ENCODE measurements at regions not wholly inside any gene's neighbourhood (a gene's known extent, or its start where the extent isn't known, plus 50 kb on each side); places are given as distances from the start of the nearest gene placed in this dataset.
"Not testable (repeated sequence)": the region's sequence is repeated elsewhere in the genome, so short reads cannot be mapped to it uniquely, and the experiment has no call there.

DNA sequence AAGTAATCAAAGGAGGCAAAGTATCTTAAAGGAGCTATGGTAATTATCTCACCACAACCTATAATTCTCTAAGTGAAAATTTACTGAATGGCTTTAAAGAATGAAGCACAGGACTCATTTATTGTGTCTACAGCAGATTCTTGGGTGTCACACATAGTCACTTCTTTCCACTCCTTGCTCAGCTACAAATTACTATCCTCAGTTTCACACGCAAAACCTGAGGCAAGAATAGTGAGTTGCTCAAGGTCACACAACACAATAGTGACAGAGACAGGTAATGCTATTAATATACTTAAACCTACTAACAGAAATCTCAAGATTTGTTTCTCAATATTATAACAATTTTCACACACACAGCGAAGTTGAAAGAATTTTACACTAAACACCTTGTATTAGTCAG lies 120.9 kb upstream of the STK32A start:
- H3K27ac ChIP-seq (ENCODE audit: low read depth, low read length) = no peak overlapping the region
- ChIA-PET CTCF (no interaction called here), RAD21 (ENCODE audit: low non-redundant PET in 1 of 2, low total read pairs in 2 of 2, uncharacterized antibody in 2 of 2, unreplicated experiment in 2 of 2) (no interaction called here), POLR2A (no interaction called here)
- no TSS peak for BruUV-seq (replicated peaks)
- H3K36me3 ChIP-seq (ENCODE audit: control insufficient read depth in 1 of 2, insufficient read depth in 2 of 2, low read length in 2 of 2) = no peaks in the 10 kb centered on the region
- no peaks in the 10 kb centered on the region for H3K79me2 ChIP-seq (ENCODE audit: insufficient read depth, low read length)
- no peaks in the 10 kb centered on the region for H4K20me1 ChIP-seq (ENCODE audit: insufficient read depth)
- DNase-seq (ENCODE audit: low read depth, low spot score) (no peak), ATAC-seq (no peak)
- H3K9me3 ChIP-seq (ENCODE audit: control insufficient read depth in 1 of 2, insufficient read depth in 1 of 2, low read depth in 1 of 2, low read length in 2 of 2) = no peaks in the 10 kb centered on the region
- H3K9ac ChIP-seq (ENCODE audit: low read length) = no peak overlapping the region
- H3K9me2 ChIP-seq (ENCODE audit: insufficient read depth) = no peaks in the 10 kb centered on the region
- no peak overlapping the region for H2AFZ ChIP-seq (ENCODE audit: low read depth, low read length, poor library complexity, severe bottlenecking)
- H3K4me2 ChIP-seq (ENCODE audit: low read length) = no peak overlapping the region
- TF ChIP-seq POLR2AphosphoS5 (IDR thresholded peaks at IDR 0.05; ENCODE audit: low read depth, low read length) (no peak), SRF (IDR thresholded peaks at IDR 0.05; ENCODE audit: low read depth) (no peak), EGR1 (IDR thresholded peaks at IDR 0.05; ENCODE audit: low read depth) (no peak), RAD21 (IDR thresholded peaks at IDR 0.05; ENCODE audit: low read depth) (no peak), CEBPB (IDR thresholded peaks at IDR 0.05; ENCODE audit: low read depth) (no peak), POLR2A (IDR thresholded peaks at IDR 0.05; ENCODE audit: borderline replicate concordance, extremely low read depth, insufficient read depth, insufficient read length) (no peak), EZH2 (IDR thresholded peaks at IDR 0.05) (no peak)
- intact Hi-C loops (cut with micrococcal nuclease) = no loop called here
- H3K27me3 ChIP-seq (ENCODE audit: insufficient read depth, low read length) = no peaks in the 10 kb centered on the region
- H3K4me3 ChIP-seq (replicated peaks in 1 of 2; ENCODE audit: low read depth in 1 of 2, low read length in 2 of 2) = no peak overlapping the region
- H3K4me1 ChIP-seq (ENCODE audit: control insufficient read depth in 1 of 2, insufficient read depth in 2 of 2, low read length in 2 of 2) = no peaks in the 10 kb centered on the region

DNA sequence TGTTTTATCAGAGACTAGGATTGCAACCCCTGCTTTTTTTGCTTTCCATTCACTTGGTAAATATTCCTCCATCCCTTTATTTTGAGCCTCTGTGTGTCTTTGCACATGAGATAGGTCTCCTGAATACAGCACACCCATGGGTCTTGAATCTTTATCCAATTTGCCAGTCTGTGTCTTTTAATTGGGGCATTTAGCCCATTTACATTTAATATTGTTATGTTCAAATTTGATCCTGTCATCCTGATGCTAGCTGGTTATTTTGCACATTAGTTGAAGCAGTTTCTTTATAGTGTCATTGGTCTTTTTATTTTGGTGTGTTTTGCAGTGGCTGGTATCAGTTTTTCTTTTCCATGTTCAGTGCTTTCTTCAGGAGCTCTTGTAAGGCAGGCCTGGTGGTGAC lies 95.1 kb upstream of the STK32A start:
- H3K27me3 ChIP-seq (ENCODE audit: insufficient read depth, low read length); DNase-seq (ENCODE audit: low read depth, low spot score); H4K20me1 ChIP-seq (ENCODE audit: insufficient read depth); H3K36me3 ChIP-seq (ENCODE audit: control insufficient read depth in 1 of 2, insufficient read depth in 2 of 2, low read length in 2 of 2); intact Hi-C loops (cut with micrococcal nuclease); H2AFZ ChIP-seq (ENCODE audit: low read depth, low read length, poor library complexity, severe bottlenecking); BruUV-seq (replicated peaks); H3K4me3 ChIP-seq (replicated peaks in 1 of 2; ENCODE audit: low read depth in 1 of 2, low read length in 2 of 2); H3K9me2 ChIP-seq (ENCODE audit: insufficient read depth); ATAC-seq; CTCF ChIA-PET; H3K9me3 ChIP-seq (ENCODE audit: control insufficient read depth in 1 of 2, insufficient read depth in 1 of 2, low read depth in 1 of 2, low read length in 2 of 2); RAD21 ChIA-PET (ENCODE audit: low non-redundant PET in 1 of 2, low total read pairs in 2 of 2, uncharacterized antibody in 2 of 2, unreplicated experiment in 2 of 2); H3K9ac ChIP-seq (ENCODE audit: low read length); H3K79me2 ChIP-seq (ENCODE audit: insufficient read depth, low read length); POLR2A ChIA-PET; H3K4me1 ChIP-seq (ENCODE audit: control insufficient read depth in 1 of 2, insufficient read depth in 2 of 2, low read length in 2 of 2); H3K27ac ChIP-seq (ENCODE audit: low read depth, low read length); H3K4me2 ChIP-seq (ENCODE audit: low read length): not testable (repeated sequence)
